ENCODE measurements at regions not wholly inside any gene's neighbourhood (a gene's known extent, or its start where the extent isn't known, plus 50 kb on each side); places are given as distances from the start of the nearest gene placed in this dataset.

DNA sequence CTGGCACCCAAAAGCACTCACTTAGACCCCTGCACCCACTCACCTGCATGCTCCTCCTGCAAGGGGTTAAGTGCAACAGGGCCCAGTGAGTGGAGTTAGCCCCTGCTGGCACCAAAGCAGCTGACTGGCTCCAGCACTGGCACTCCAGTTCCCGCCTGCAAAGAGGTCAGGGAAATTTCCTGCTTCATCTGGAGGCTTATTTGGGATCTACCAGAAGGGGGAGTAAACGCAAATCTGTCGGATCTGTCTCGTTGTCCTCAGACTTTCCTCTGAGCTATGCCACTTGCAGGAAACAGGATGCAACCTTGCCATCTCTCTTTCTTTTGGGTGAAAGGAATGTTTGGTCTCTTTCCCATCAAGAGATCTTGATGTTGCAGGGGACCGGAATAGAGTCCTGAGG, 435.6 kb downstream of the PCDH10 start:
- TF ChIP-seq, protein P1, sequence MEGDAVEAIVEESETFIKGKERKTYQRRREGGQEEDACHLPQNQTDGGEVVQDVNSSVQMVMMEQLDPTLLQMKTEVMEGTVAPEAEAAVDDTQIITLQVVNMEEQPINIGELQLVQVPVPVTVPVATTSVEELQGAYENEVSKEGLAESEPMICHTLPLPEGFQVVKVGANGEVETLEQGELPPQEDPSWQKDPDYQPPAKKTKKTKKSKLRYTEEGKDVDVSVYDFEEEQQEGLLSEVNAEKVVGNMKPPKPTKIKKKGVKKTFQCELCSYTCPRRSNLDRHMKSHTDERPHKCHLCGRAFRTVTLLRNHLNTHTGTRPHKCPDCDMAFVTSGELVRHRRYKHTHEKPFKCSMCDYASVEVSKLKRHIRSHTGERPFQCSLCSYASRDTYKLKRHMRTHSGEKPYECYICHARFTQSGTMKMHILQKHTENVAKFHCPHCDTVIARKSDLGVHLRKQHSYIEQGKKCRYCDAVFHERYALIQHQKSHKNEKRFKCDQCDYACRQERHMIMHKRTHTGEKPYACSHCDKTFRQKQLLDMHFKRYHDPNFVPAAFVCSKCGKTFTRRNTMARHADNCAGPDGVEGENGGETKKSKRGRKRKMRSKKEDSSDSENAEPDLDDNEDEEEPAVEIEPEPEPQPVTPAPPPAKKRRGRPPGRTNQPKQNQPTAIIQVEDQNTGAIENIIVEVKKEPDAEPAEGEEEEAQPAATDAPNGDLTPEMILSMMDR (conservative IDR thresholded peaks at IDR 0.05; ENCODE audit: low read depth, low read length) = no peak; the same call in 1 of the 2 replicates
- TF ChIP-seq EZH2phosphoT487 (IDR thresholded peaks at IDR 0.05; ENCODE audit: borderline replicate concordance, low read length) = no peak

Measured in PC-3 (cell line).